Activated CD4-positive, alpha-beta T cell treated with anti-CD3 and anti-CD28 coated beads, Interleukin-2, Interleukin-4, amounts not matched to agents 100 ng/mL and 50 ng/mL, durations not matched to agents 16 hours and 8 hours (primary cell): ENCODE measurements at regions not wholly inside any gene's neighbourhood (a gene's known extent, or its start where the extent isn't known, plus 50 kb on each side); places are given as distances from the start of the nearest gene placed in this dataset.
"Not testable (repeated sequence)": the region's sequence is repeated elsewhere in the genome, so short reads cannot be mapped to it uniquely, and the experiment has no call there.

ENCODE experiments used
- DNase-seq: peaks from one replicate; pipeline ENCODE4 v3.0.0-alpha.2; 2020; ENCODE audit warnings: low spot score

DNA sequence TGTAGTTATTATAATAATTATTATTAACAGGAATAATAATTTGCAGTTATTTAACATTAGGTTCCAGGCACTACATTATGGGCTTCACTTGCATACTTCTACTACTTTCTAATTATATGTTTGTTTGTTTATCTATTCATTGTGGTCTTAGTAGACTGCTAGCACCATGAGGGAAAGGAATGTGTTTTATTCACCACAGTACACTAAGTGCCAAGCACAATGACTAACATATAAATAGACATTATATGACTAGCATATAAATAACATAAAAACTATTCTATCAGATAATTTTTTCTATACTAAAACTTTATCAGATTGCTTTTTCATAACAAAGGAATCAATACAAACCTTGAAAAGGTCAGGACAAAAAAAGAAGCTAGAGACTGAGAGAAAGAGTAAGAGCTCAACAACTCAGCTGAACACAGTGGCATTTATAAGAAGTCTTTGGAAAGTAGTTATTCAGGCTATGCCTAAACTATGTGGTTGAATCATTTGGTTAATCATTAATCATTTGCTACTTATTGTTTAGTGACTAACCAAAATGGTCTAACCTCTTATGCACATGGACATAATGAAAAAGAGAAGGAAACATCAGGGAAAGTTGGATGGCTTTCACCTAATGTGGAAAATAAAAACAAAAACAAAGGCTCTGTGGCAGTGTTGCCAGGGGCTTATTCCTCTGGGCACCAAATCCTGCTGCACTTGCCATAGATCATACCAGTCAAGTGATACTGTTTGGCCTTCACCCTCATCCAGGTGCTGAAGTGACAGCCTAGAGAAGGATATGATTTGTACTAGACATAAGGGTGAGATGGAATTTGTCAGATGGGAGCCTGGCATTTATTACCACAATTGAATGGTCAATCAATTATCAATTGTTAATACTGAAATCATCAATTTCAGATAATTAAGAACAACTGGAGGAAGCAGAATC is 174.9 kb downstream of the ETAA1 start:
- no peak for DNase-seq

DNA sequence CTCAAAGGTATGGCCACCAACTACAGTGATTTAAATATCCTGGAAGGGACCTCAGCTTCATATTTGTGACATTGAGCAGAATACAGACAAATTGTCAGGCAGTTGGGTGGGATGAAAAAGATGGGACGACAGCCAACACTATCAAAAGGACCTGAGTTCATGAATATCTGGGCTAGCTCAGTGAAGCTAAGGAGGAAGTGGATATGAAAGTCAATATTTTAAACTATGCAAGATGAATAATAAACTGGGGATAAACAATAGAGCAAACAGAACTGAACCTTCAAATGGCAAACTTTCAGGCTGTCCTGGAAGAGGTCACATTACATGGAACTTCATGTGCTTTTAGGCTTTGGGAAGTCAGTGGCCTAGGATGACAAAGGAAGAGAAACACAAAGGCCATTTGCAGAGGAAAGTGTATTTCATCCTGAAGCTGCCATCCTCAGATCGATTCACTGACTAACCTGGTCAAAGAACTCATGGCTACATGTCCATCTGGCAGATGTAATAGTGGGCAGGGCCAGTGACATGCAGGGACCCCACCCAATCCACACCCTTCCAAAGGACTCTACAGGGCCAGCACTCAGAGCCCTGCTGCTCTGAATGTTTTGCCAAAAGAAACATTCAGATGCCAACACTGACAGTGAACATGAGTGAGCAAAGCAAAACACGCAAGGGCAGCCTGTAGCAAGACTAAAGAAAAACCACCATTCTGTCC is 175.7 kb downstream of the ETAA1 start:
- DNase-seq, result no peak

GRCh38 chr2:67574230-67574629 is 177.1 kb downstream of the ETAA1 start:
- no peak for DNase-seq

DNA sequence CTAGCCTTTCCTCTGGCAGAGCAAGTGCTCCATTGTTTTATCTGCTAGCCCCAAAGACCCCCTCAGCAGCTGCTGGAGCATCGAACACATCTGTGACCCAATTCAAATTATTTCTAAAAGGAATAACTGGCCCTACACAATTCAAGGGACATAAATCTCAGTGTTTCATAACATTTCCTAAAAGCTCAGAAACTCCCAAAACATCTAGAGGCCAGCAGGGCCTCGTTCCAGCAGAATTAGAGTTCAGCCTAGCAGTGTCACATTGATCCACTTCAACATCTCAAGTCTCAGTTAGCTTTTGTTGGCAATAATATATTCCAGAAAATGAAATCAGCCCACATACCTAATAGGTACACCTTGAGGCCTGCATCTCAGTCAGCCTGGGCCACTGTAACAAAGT is 179.1 kb downstream of the ETAA1 start:
- DNase-seq, result no peak

GRCh38 chr2:67576991-67577390 is 179.9 kb downstream of the ETAA1 start:
- no peak for DNase-seq

- no peak for DNase-seq
Observed at GRCh38 chr2:67579216-67579615, 182.1 kb downstream of the ETAA1 start.

- DNase-seq, result no peak
Observed at GRCh38 chr2:67579806-67580205, 182.7 kb downstream of the ETAA1 start.

GRCh38 chr2:67581751-67582150 is 184.6 kb downstream of the ETAA1 start:
- DNase-seq, result no peak

DNA sequence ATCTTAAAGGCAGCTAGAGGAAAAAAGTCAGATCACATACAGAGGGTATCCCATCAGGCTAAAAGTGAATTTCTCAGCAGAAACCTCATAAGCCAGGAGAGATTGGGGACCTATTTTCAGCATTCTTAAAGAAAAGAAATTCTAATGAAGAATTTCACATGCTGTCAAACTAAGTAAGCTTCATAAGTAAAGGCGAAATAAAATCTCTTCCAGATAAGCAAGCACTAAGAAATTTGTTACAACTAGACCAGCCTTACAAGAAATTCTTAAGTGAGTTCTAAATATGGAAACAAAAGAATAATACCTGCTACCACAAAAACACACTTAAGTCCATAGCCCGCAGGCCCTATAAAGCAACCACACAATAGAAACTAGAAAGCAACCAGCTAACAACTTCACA is 186.1 kb downstream of the ETAA1 start:
- DNase-seq, result no peak

DNA sequence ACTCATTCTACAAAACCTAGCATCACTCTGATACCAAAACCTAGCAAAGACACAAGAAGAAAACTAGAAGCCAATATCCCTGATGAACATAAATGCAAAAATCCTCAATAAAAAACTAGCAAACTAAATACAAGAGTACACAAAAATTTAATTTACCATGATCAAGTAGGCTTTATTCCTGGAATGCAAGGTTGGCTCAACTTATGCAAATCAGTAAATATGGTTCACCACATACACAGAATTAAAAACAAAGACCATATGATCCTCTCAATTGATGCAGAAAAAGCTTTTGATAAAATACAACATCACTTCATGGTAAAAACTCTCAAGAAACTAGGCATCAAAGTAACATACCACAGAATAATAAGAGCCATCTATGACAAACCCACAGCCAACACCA is 188.3 kb downstream of the ETAA1 start:
- DNase-seq, result no peak

DNA sequence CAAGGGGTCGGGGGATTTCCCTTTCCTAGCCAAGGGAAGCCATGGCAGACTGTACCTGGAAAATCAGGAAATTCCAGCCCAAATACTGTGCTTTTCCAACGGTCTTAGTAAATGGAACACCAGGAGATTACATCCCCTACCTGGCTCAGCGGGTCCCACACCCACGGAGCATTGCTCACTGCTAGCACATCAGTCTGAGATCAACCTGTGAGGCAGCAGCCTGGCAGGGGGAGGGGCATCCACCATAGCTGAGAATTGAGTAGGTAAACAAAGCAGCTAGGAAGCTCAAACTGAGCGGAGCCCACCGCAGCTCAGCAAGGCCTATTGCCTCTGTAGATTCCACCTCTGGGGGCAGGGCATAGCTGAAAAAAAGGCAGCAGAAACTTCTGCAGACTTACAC is 192.0 kb downstream of the ETAA1 start:
- not testable (repeated sequence) for DNase-seq

GRCh38 chr2:67594522-67594921 is 197.4 kb downstream of the ETAA1 start:
- DNase-seq, result not testable (repeated sequence)

GRCh38 chr2:67596871-67597270 is 199.7 kb downstream of the ETAA1 start:
- no peak for DNase-seq

GRCh38 chr2:67599561-67599960 is 202.4 kb downstream of the ETAA1 start:
- no peak for DNase-seq

DNA sequence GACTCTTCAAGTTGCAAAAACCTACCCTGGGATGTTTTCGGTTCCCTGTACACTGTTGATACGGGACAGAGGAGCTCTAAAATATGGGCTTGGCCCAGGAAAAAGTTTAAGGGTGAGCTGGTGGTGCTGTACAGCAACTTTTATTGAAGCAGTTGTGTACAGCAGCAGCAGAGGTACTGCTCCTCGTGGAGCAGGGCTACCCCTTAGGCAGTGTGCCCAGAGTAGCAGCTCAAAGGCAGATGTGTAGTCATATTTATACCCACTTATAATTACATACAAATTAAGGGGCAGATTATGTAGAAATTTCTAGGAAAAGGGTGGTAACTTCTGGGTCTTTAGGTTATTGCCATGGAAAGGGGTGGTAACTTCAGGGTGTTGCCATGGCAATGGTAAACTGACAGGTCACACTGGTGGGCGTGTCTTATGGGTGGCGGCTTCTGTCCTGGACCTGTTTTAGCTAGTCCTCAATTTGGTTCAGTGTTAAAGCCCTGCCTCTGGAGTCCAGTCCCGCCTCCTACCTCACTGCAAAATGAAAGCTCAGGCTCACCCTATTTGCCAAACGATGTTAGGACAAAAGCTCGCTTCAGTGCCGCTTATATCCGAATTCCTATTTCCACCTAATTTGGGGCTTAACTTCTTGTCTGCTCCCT is 203.2 kb downstream of the ETAA1 start:
- no peak for DNase-seq

- DNase-seq, result no peak
Observed at GRCh38 chr2:67600946-67601345, 203.8 kb downstream of the ETAA1 start.

DNA sequence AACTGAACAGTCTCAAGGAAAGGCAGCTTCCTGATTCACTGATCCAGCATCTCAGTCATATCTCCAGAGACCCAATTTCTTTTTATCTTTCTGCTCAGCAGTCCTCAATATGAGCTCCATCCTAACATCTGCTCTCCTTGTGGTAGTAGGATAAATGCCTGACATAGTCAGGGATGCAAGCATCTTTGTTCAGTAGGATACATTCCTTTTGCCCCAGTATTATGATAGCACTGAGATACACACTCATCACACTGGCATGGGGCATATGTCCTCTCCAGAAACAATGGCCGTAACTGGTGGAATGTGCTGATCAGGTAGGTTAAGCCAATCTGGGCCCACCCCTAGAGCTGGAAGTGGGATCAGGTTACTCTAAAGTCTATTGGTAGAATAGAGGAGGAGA is 207.2 kb downstream of the ETAA1 start:
- no peak for DNase-seq

DNA sequence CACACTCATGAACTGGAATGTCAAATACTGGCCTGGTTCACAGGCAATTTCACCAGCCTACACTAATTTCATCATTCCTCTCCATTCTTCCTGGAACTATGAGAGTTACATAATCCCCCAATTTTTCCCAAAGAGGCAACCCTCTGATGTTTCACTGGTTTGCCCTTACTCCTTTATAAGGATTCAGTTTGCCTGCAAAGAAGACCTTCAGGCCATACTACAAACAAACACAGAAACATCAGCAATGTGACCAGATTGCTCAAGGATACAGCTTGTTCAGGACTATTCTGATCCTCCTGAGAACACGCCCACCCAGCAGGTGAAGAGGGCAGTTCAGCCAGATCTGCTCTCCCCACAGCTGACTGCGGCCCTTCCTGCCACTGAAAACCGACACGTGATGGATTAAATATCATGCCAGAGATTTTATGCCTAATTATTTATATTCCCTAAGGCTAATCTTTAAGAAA is 215.5 kb downstream of the ETAA1 start:
- DNase-seq, result no peak

GRCh38 chr2:67613227-67613626 is 216.1 kb downstream of the ETAA1 start:
- DNase-seq, result no peak

DNA sequence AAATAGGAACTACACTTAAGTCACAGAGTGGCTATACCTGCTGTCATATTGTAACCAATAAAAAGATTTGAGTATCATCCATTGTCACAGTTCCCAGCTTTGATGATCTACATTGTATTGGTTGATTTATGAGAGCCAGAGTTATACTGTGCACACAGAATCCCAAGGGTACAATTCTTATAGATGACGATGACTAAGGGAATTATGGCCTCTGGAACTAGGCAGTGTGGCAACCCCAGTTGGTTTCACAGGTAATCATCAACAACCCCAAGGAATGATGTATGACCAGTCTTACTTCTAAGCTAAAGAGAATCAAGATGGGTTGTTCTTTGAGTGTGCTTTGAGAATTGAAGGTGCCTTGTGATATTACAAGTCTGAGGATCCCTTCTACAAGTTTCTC is 217.3 kb downstream of the ETAA1 start:
- no peak for DNase-seq

GRCh38 chr2:67616749-67617148 is 219.6 kb downstream of the ETAA1 start:
- DNase-seq, result no peak

DNA sequence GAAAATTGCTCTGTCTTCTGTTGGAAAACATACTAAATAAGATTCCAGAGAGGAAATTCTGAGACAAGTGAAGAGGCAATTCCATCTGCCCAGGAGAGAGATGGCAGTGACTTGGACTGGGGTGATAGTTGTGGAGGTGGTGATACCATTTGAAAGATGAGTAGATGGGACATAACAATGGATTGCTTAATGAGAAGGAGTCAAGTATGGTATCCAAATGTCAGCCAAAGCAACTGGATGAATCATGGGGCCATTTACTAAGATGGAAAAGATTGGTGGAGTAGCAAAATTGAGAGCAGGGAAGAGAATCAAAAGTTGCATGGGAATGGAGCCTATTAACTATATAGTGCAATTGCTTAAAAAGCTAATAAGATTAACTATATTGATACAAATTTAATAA is 222.1 kb downstream of the ETAA1 start:
- DNase-seq, result no peak

GRCh38 chr2:67623741-67624140 is 226.6 kb downstream of the ETAA1 start:
- DNase-seq, result not testable (repeated sequence)
